Stimulated activated CD4-positive, alpha-beta T cell treated with anti-CD3 and anti-CD28 coated beads, Interleukin-4, amount 100 ng/mL, for 4 hours (primary cell): ENCODE measurements at regions not wholly inside any gene's neighbourhood (a gene's known extent, or its start where the extent isn't known, plus 50 kb on each side); places are given as distances from the start of the nearest gene placed in this dataset.
"Not testable (repeated sequence)": the region's sequence is repeated elsewhere in the genome, so short reads cannot be mapped to it uniquely, and the experiment has no call there.

Source experiments
- DNase-seq, 2 experiments: peaks; one replicate each; pipeline ENCODE4 v3.0.0-alpha.2; 2020

DNA sequence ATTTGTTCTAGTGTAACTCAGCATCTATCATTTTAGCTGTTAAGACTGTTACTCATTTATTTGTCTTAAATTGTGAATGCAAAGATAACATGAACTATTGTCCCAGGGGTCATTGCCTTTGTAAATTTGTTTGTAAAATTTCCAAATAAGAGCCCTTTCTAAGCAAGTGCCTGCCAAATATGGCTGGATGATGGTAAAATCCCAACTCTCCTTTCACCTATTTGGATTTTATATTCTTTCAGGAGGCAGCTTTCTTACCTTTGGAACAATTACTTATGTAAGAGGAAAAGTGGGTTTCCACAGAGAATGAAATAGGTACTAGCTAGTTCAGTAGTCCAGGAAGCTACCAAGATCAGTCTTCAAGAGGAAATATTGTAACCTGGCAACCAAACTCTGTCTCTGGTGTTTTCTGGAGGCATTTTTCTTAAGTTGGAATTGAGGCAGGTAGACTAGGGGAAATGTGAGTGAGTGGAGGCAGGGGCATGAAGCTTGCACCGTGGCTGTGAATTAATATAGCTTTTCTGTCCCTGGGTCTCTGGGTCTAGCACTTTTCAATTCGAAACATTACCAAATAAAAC lies 88.5 kb upstream of the XIST start:
- DNase-seq, result no peak

GRCh38 chrX:73937843-73938242 lies 85.3 kb upstream of the XIST start:
- not testable (repeated sequence) for DNase-seq

DNA sequence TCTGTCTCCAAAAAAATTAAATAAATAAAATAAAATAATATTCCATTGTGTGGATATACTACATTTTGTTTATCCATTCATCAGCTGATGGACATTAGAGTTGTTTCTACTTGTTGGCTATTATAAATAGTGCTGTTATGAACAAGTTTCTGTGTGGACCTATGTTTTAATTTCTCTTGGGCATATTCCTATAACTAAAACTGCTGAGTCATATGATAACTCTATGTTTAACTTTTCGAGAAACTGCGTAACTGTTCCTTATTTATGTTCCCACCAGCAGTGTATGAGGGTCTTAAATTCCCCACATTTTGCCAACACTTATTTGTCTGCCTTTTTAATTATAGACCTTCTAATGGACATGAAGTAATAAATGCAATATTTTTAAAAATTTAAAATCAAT lies 80.0 kb upstream of the XIST start:
- no peak for DNase-seq

DNA sequence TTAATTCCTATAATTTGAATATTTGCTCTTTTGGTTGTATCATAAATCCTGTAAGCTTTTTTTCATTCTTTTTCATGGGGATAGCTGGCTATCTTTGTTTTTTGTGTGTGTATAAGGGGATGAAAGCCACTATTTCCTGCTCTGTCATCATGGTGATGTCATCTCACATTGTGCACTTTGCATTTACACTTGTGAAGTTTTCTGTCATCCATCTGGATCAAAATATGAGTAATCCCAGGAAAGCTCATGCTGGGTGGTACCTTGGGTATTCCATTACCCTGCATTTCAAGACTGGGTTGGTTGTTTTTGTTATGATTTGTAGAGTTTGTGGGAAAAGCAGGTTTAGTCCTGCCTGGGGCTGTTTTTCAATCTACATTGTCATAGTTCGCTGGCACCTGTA lies 77.8 kb upstream of the XIST start:
- DNase-seq, result no peak

GRCh38 chrX:73922856-73923455 lies 70.4 kb upstream of the XIST start:
- DNase-seq, result no peak

GRCh38 chrX:73916931-73917667 lies 64.6 kb upstream of the XIST start:
- no peak for DNase-seq

GRCh38 chrX:73916489-73916888 lies 64.0 kb upstream of the XIST start:
- DNase-seq, result no peak

DNA sequence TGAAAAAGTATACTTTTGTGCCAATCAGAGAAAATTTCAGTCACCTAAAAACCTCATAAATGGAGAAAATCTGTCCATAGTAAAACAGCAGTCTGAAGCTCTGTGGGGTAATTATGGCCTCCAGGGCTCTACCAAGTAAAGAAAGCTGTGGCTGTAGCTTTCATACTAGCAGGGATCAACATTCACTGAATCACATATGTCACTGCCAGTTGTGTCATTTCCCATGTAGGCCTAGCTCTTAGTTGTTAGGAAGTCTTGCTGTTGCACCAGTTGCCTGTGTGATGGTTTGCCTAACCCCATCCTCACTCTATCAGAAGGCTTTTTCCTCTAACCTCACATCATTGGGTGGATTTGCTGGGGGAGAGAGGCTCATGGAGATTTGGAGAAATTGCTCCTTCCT lies 62.3 kb upstream of the XIST start:
- DNase-seq, result not testable (repeated sequence)

DNA sequence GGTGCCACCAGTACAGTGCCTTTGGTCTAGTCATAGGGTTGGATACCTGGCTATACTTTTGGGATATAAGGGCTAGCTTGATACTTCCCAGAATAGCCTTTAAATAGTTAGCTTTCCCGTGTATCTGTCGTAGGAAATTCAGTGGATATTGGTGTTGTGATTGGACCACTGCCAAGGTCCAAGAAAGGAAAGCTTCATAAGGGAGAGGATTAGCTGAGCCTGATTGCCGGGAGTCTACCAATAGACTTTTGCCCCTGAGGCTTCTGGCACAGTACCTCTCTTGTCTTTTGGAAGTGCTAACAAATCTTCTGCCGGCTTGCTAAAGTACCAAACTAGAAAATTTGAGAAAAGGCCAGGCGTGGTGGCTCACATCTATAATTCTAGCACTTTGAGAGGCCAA lies 61.1 kb upstream of the XIST start:
- DNase-seq, result no peak

GRCh38 chrX:73911946-73912345 lies 59.4 kb upstream of the XIST start:
- DNase-seq, result not testable (repeated sequence)

DNA sequence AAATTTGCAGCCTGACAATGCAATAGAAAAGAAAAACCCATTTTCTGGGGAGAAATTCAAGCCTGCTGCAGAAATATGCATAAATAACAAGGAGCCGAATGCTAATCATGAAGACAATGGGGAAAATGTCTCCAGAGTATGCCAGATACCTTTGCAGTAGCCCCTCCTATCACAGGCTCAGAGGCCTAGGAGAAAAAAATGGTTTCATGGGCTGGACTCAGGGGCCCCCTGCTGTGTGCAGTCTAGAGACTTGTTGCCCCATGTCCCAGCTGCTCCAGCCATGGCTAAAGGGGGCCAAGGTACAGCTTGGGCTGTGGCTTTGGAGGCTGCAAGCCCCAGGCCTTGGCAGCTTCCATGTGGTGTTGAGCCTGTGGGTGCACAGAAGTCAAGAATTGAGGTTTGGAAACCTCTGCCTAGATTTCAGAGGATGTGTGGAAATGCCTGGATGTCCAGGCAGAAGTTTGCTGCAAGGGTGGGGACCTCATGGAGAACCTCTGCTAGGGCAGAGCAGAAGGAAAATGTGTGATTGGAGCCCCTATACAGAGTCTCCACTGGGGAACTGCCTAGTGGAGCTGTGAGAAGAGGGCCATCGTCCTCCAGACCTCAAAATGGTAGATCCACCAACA lies 53.3 kb upstream of the XIST start:
- DNase-seq, result not testable (repeated sequence)

GRCh38 chrX:73903941-73904340 lies 51.4 kb upstream of the XIST start:
- no peak for DNase-seq
